ENCODE measurements at regions not wholly inside any gene's neighbourhood (a gene's known extent, or its start where the extent isn't known, plus 50 kb on each side); places are given as distances from the start of the nearest gene placed in this dataset.
"Not testable (repeated sequence)": the region's sequence is repeated elsewhere in the genome, so short reads cannot be mapped to it uniquely, and the experiment has no call there.

GRCh38 chr6:97449444-97449966, 166.5 kb upstream of the MMS22L start:
- DNase-seq (ENCODE audit: extremely low read depth in 1 of 2, low read depth in 1 of 2): no peak

- DNase-seq (ENCODE audit: extremely low read depth in 1 of 2, low read depth in 1 of 2): no peak
Measured at GRCh38 chr6:97450087-97450486, 167.1 kb upstream of the MMS22L start.

- no peak for DNase-seq (ENCODE audit: extremely low read depth in 1 of 2, low read depth in 1 of 2)
Measured at GRCh38 chr6:97456070-97456469, 173.1 kb upstream of the MMS22L start.

- no peak for DNase-seq (ENCODE audit: extremely low read depth in 1 of 2, low read depth in 1 of 2)
Measured at GRCh38 chr6:97459535-97459934, 176.5 kb upstream of the MMS22L start.

- no peak for DNase-seq (ENCODE audit: extremely low read depth in 1 of 2, low read depth in 1 of 2)
Measured at GRCh38 chr6:97459986-97460385, 177.0 kb upstream of the MMS22L start.

GRCh38 chr6:97460394-97461080, 177.5 kb upstream of the MMS22L start:
- DNase-seq (ENCODE audit: extremely low read depth in 1 of 2, low read depth in 1 of 2): no peak

GRCh38 chr6:97461218-97461617, 178.2 kb upstream of the MMS22L start:
- DNase-seq (ENCODE audit: extremely low read depth in 1 of 2, low read depth in 1 of 2): no peak

GRCh38 chr6:97462031-97462430, 179.0 kb upstream of the MMS22L start:
- no peak for DNase-seq (ENCODE audit: extremely low read depth in 1 of 2, low read depth in 1 of 2)

GRCh38 chr6:97462938-97463598, 180.1 kb upstream of the MMS22L start:
- DNase-seq (ENCODE audit: extremely low read depth in 1 of 2, low read depth in 1 of 2): no peak

GRCh38 chr6:97465877-97466561, 183.0 kb upstream of the MMS22L start:
- no peak for DNase-seq (ENCODE audit: extremely low read depth in 1 of 2, low read depth in 1 of 2)

- no peak for DNase-seq (ENCODE audit: extremely low read depth in 1 of 2, low read depth in 1 of 2)
Measured at GRCh38 chr6:97468981-97469380, 186.0 kb upstream of the MMS22L start.

GRCh38 chr6:97469451-97469850, 186.4 kb upstream of the MMS22L start:
- no peak for DNase-seq (ENCODE audit: extremely low read depth in 1 of 2, low read depth in 1 of 2)

- DNase-seq (ENCODE audit: extremely low read depth in 1 of 2, low read depth in 1 of 2): no peak
Measured at GRCh38 chr6:97470322-97470721, 187.3 kb upstream of the MMS22L start.

- DNase-seq (ENCODE audit: extremely low read depth in 1 of 2, low read depth in 1 of 2): no peak
Measured at GRCh38 chr6:97473979-97474378, 191.0 kb upstream of the MMS22L start.

- peak in 1 of 2 donors; percentile 12 for DNase-seq (ENCODE audit: extremely low read depth in 1 of 2, low read depth in 1 of 2)
Measured at GRCh38 chr6:97497713-97498331, 214.8 kb upstream of the MMS22L start.

- no peak for DNase-seq (ENCODE audit: extremely low read depth in 1 of 2, low read depth in 1 of 2)
Measured at GRCh38 chr6:97501853-97502252, 218.8 kb upstream of the MMS22L start.

- no peak for DNase-seq (ENCODE audit: extremely low read depth in 1 of 2, low read depth in 1 of 2)
Measured at GRCh38 chr6:97508646-97509045, 225.6 kb upstream of the MMS22L start.

GRCh38 chr6:97513260-97513659, 230.2 kb upstream of the MMS22L start:
- DNase-seq (ENCODE audit: extremely low read depth in 1 of 2, low read depth in 1 of 2): not testable (repeated sequence)

- DNase-seq (ENCODE audit: extremely low read depth in 1 of 2, low read depth in 1 of 2): no peak
Measured at GRCh38 chr6:97524811-97525210, 241.8 kb upstream of the MMS22L start.

GRCh38 chr6:97535800-97536199, 252.8 kb upstream of the MMS22L start:
- no peak for DNase-seq (ENCODE audit: extremely low read depth in 1 of 2, low read depth in 1 of 2)

GRCh38 chr6:97548354-97548753, 265.3 kb upstream of the MMS22L start:
- DNase-seq (ENCODE audit: extremely low read depth in 1 of 2, low read depth in 1 of 2): no peak
